HCT116 (cell line): ENCODE measurements at regions not wholly inside any gene's neighbourhood (a gene's known extent, or its start where the extent isn't known, plus 50 kb on each side); places are given as distances from the start of the nearest gene placed in this dataset.

Source experiments
- ATAC-seq: fragments of 200-7000 bp; cut with Tn5 transposase; 2 replicates; pipeline ENCODE4 v1.9.1; 2020; ENCODE audit warnings: mild to moderate bottlenecking, moderate library complexity
- BruUV-seq: library from RNA; stranded (reverse); fragments of 400-500 nt; replicated peaks from 2 replicates; lab custom pipeline; 2021; lab: Mats Ljungman, UMichigan
- CTCF ChIA-PET: fragments of 300-600 bp; sonication (Branson Sonifier 250); formaldehyde crosslinking; loops from one replicate; lab custom pipeline; 2021; ENCODE audit warnings: antibody characterized with exemption; lab: Charles Lee
- POLR2A ChIA-PET: fragments of 300-600, 350-600 bp; sonication (Branson Sonifier 250); formaldehyde crosslinking; loops from one replicate; lab custom pipeline; 2021; ENCODE audit warnings: antibody characterized with exemption; lab: Charles Lee
- RAD21 ChIA-PET, 2 experiments: fragments of 300-600 bp; sonication (Branson Sonifier 250); formaldehyde crosslinking; loops; one replicate each; lab custom pipeline; 2023; ENCODE audit warnings: low total read pairs in 2 of 2; ENCODE audit not compliant: uncharacterized antibody in 2 of 2, unreplicated experiment in 2 of 2, low non-redundant PET in 1 of 2; lab: Charles Lee
- DNase-seq: peaks from one replicate; pipeline ENCODE4 v3.0.0-alpha.2; 2010; ENCODE audit warnings: low read depth, low spot score
- H2AFZ ChIP-seq: fragments of 200-600 bp; shearing (Covaris generic), sonication (generic); 2 replicates; pipeline ENCODE4 v1.6.1; 2017; ENCODE audit warnings: low read depth, mixed run types, mixed read lengths, antibody characterized with exemption, low read length; ENCODE audit not compliant: poor library complexity, severe bottlenecking
- H3K27ac ChIP-seq: 2 replicates; pipeline ENCODE4 v1.5.1; 2012; ENCODE audit warnings: low read depth, low read length
- H3K27me3 ChIP-seq: fragments of 200-600 bp; sonication (generic); 2 replicates; pipeline ENCODE4 v1.6.1; 2016; ENCODE audit warnings: mixed run types, low read length, mixed read lengths; ENCODE audit not compliant: insufficient read depth
- H3K36me3 ChIP-seq, 2 experiments: fragments of 200-500 bp in 1 of 2; fragments of 200-600 bp in 1 of 2; sonication (Bioruptor generic) in 1 of 2; sonication (generic) in 1 of 2; 2 replicates each; pipeline versions ENCODE4 v1.5.1 to v1.6.1; 2014 to 2016; ENCODE audit warnings: low read length in 2 of 2, inconsistent platforms in 1 of 2, mixed read lengths in 1 of 2, mixed run types in 1 of 2; ENCODE audit not compliant: insufficient read depth in 2 of 2, control insufficient read depth in 1 of 2
- H3K4me1 ChIP-seq, 2 experiments: fragments of 200-600 bp in 1 of 2; sonication (generic) in 1 of 2; 2 replicates each; pipeline versions ENCODE4 v1.5.1 to v1.6.1; 2012 to 2017; ENCODE audit warnings: low read length in 2 of 2, inconsistent platforms in 1 of 2, mild to moderate bottlenecking in 1 of 2, mixed read lengths in 1 of 2, mixed run types in 1 of 2, moderate library complexity in 1 of 2; ENCODE audit not compliant: insufficient read depth in 2 of 2, control insufficient read depth in 1 of 2
- H3K4me2 ChIP-seq: fragments of 200-600 bp; sonication (generic); 2 replicates; pipeline ENCODE4 v1.6.1; 2017; ENCODE audit warnings: mixed run types, low read length, mixed read lengths
- H3K4me3 ChIP-seq, 2 experiments: fragments of 200-600 bp in 1 of 2; sonication (generic) in 1 of 2; replicated peaks in 1 of 2; 2 replicates each; pipeline ENCODE4 v1.5.1; 2011 to 2016; ENCODE audit warnings: low read length in 2 of 2, control low read depth in 1 of 2, low read depth in 1 of 2, mild to moderate bottlenecking in 1 of 2, mixed read lengths in 1 of 2, mixed run types in 1 of 2
- H3K79me2 ChIP-seq: fragments of 200-600 bp; sonication (generic); 2 replicates; pipeline ENCODE4 v1.6.1; 2017; ENCODE audit warnings: mild to moderate bottlenecking, mixed run types, low read length, moderate library complexity, mixed read lengths; ENCODE audit not compliant: insufficient read depth
- H3K9ac ChIP-seq: fragments of 200-600 bp; sonication (generic); 2 replicates; pipeline ENCODE4 v1.6.1; 2016; ENCODE audit warnings: low read length, mixed read lengths
- H3K9me2 ChIP-seq: fragments of 200-600 bp; sonication (generic), shearing (Covaris generic); 2 replicates; pipeline ENCODE4 v1.6.1; 2017; ENCODE audit warnings: mixed run types, mild to moderate bottlenecking, moderate library complexity; ENCODE audit not compliant: insufficient read depth
- H3K9me3 ChIP-seq, 2 experiments: fragments of 200-500 bp in 1 of 2; fragments of 200-600 bp in 1 of 2; sonication (Bioruptor generic) in 1 of 2; sonication (generic) in 1 of 2; 2 replicates each; pipeline ENCODE4 v1.6.1; 2014 to 2017; ENCODE audit warnings: low read length in 2 of 2, mixed read lengths in 2 of 2, inconsistent platforms in 1 of 2, low read depth in 1 of 2, mild to moderate bottlenecking in 1 of 2, mixed run types in 1 of 2, moderate library complexity in 1 of 2; ENCODE audit not compliant: control insufficient read depth in 1 of 2, insufficient read depth in 1 of 2
- H4K20me1 ChIP-seq: fragments of 200-600 bp; sonication (generic), shearing (Covaris generic); 2 replicates; pipeline ENCODE4 v1.6.1; 2017; ENCODE audit warnings: mixed run types, mild to moderate bottlenecking, moderate library complexity; ENCODE audit not compliant: insufficient read depth
- CBX3 ChIP-seq: IDR thresholded peaks from 2 replicates; pipeline ENCODE4 v1.6.1; 2012; ENCODE audit warnings: low read depth
- CEBPB ChIP-seq: IDR thresholded peaks from 2 replicates; pipeline ENCODE4 v1.6.1; 2012; ENCODE audit warnings: low read depth
- EZH2 ChIP-seq: fragments of 200-600 bp; sonication (generic); IDR thresholded peaks from 2 replicates; pipeline ENCODE4 v1.6.1; 2017; ENCODE audit warnings: antibody characterized with exemption, mixed run types
- EZH2phosphoT487 ChIP-seq: fragments of 200-600 bp; IDR thresholded peaks from 2 replicates; pipeline ENCODE4 v1.6.1; 2018; ENCODE audit warnings: antibody characterized with exemption, borderline replicate concordance
- RAD21 ChIP-seq: IDR thresholded peaks from 2 replicates; pipeline ENCODE4 v1.6.1; 2012; ENCODE audit warnings: low read depth, mild to moderate bottlenecking
- SIN3A ChIP-seq: IDR thresholded peaks from 2 replicates; pipeline ENCODE4 v1.6.1; 2012; ENCODE audit warnings: low read depth
- SP1 ChIP-seq: IDR thresholded peaks from 2 replicates; pipeline ENCODE4 v1.6.1; 2012; ENCODE audit warnings: low read depth
- SRF ChIP-seq: IDR thresholded peaks from 2 replicates; pipeline ENCODE4 v1.6.1; 2012; ENCODE audit warnings: low read depth
- TCF7L2 ChIP-seq: IDR thresholded peaks from 2 replicates; pipeline ENCODE4 v1.7.0; 2011; ENCODE audit warnings: borderline replicate concordance, inconsistent platforms; ENCODE audit not compliant: insufficient read depth, insufficient read length; ENCODE audit errors: extremely low read depth
- YY1 ChIP-seq: IDR thresholded peaks from 2 replicates; pipeline ENCODE4 v1.6.1; 2011; ENCODE audit warnings: low read length, low read depth, moderate library complexity, mild to moderate bottlenecking; ENCODE audit not compliant: insufficient replicate concordance; ENCODE audit errors: extremely low read depth
- ZNF274 ChIP-seq: fragments of 200-500 bp; sonication (Bioruptor generic); IDR thresholded peaks from 2 replicates; pipeline ENCODE4 v1.6.1; 2014; ENCODE audit warnings: mild to moderate bottlenecking, low read depth, low read length, inconsistent platforms
- intact Hi-C: fragments of 100-400 bp; cut with micrococcal nuclease; formaldehyde crosslinking; loops from 2 replicates; pipeline ENCODE4 v1.10.0; 2022
- TF ChIP-seq, protein P1 (sequence below): IDR thresholded peaks from 2 replicates; pipeline ENCODE4 v1.6.1; 2011; ENCODE audit warnings: mild to moderate bottlenecking, low read length, moderate library complexity; ENCODE audit not compliant: insufficient replicate concordance; ENCODE audit errors: extremely low read depth
- TF ChIP-seq, protein P2 (sequence below): IDR thresholded peaks from 2 replicates; pipeline ENCODE4 v1.6.1; 2012
- TF ChIP-seq, protein P3 (sequence below): IDR thresholded peaks from 2 replicates; pipeline ENCODE4 v1.6.1; 2012; ENCODE audit warnings: low read depth
- TF ChIP-seq, protein P4 (sequence below), 3 experiments: fragments of 200-600 bp in 1 of 3; sonication (generic) in 1 of 3; IDR thresholded peaks in 2 of 3; conservative IDR thresholded peaks in 1 of 3; 2 replicates each; pipeline ENCODE4 v1.5.1; 2012 to 2017; ENCODE audit warnings: low read depth in 2 of 3, low read length in 2 of 3, antibody characterized with exemption in 1 of 3, borderline replicate concordance in 1 of 3, control low read depth in 1 of 3, mild to moderate bottlenecking in 1 of 3, mixed read lengths in 1 of 3, mixed run types in 1 of 3, moderate library complexity in 1 of 3; ENCODE audit not compliant: insufficient read depth in 1 of 3

DNA sequence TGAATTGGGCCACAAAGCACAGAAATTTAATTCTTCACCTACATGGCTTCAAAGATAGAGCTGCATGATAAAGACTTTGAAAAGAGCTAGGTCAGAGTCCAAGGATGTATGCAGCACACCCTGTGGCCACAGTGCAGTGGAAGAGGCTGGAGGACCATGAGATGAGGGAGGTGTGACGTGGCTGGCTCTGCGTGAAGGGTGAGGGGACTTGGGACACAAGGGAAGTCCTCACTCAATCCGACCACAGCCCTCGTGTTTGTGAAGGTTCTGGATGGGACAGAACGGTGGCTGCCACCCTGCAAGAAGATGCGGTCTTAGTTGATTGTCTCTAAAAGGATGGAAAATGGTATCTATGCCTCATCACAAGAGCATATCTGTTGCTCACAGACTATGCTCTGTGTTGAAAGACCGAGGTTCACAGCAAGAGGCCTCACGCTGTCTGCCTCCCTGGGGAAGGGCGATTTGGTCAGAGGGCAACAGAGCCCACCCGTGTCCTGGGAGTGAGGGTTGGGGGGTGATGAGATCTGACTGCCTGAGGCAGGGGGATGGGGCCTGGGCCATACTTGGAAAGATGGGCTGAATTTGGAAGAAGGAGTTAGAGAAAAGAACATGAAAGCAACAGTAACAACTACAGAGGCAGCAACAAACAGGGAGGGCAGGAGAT, 174.4 kb upstream of the SHH start:
- H3K4me1 ChIP-seq, result no peaks in the 10 kb centered on the region
- no TSS peak for BruUV-seq
- TF ChIP-seq EZH2, result no peak
- TF ChIP-seq EZH2phosphoT487, result no peak
- TF ChIP-seq, protein P1, sequence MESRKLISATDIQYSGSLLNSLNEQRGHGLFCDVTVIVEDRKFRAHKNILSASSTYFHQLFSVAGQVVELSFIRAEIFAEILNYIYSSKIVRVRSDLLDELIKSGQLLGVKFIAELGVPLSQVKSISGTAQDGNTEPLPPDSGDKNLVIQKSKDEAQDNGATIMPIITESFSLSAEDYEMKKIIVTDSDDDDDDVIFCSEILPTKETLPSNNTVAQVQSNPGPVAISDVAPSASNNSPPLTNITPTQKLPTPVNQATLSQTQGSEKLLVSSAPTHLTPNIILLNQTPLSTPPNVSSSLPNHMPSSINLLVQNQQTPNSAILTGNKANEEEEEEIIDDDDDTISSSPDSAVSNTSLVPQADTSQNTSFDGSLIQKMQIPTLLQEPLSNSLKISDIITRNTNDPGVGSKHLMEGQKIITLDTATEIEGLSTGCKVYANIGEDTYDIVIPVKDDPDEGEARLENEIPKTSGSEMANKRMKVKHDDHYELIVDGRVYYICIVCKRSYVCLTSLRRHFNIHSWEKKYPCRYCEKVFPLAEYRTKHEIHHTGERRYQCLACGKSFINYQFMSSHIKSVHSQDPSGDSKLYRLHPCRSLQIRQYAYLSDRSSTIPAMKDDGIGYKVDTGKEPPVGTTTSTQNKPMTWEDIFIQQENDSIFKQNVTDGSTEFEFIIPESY, result no peak
- no peak for TF ChIP-seq SIN3A
- no peak for TF ChIP-seq RAD21
- TF ChIP-seq SRF, result no peak
- TF ChIP-seq CEBPB, result no peak
- TF ChIP-seq, protein P2, sequence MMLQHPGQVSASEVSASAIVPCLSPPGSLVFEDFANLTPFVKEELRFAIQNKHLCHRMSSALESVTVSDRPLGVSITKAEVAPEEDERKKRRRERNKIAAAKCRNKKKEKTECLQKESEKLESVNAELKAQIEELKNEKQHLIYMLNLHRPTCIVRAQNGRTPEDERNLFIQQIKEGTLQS, result no peak
- TF ChIP-seq, protein P3, sequence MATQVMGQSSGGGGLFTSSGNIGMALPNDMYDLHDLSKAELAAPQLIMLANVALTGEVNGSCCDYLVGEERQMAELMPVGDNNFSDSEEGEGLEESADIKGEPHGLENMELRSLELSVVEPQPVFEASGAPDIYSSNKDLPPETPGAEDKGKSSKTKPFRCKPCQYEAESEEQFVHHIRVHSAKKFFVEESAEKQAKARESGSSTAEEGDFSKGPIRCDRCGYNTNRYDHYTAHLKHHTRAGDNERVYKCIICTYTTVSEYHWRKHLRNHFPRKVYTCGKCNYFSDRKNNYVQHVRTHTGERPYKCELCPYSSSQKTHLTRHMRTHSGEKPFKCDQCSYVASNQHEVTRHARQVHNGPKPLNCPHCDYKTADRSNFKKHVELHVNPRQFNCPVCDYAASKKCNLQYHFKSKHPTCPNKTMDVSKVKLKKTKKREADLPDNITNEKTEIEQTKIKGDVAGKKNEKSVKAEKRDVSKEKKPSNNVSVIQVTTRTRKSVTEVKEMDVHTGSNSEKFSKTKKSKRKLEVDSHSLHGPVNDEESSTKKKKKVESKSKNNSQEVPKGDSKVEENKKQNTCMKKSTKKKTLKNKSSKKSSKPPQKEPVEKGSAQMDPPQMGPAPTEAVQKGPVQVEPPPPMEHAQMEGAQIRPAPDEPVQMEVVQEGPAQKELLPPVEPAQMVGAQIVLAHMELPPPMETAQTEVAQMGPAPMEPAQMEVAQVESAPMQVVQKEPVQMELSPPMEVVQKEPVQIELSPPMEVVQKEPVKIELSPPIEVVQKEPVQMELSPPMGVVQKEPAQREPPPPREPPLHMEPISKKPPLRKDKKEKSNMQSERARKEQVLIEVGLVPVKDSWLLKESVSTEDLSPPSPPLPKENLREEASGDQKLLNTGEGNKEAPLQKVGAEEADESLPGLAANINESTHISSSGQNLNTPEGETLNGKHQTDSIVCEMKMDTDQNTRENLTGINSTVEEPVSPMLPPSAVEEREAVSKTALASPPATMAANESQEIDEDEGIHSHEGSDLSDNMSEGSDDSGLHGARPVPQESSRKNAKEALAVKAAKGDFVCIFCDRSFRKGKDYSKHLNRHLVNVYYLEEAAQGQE, result no peak
- no peak for TF ChIP-seq CBX3
- no peak for TF ChIP-seq ZNF274
- TF ChIP-seq YY1, result no peak
- TF ChIP-seq, protein P4, sequence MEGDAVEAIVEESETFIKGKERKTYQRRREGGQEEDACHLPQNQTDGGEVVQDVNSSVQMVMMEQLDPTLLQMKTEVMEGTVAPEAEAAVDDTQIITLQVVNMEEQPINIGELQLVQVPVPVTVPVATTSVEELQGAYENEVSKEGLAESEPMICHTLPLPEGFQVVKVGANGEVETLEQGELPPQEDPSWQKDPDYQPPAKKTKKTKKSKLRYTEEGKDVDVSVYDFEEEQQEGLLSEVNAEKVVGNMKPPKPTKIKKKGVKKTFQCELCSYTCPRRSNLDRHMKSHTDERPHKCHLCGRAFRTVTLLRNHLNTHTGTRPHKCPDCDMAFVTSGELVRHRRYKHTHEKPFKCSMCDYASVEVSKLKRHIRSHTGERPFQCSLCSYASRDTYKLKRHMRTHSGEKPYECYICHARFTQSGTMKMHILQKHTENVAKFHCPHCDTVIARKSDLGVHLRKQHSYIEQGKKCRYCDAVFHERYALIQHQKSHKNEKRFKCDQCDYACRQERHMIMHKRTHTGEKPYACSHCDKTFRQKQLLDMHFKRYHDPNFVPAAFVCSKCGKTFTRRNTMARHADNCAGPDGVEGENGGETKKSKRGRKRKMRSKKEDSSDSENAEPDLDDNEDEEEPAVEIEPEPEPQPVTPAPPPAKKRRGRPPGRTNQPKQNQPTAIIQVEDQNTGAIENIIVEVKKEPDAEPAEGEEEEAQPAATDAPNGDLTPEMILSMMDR (IDR thresholded peaks at IDR 0.05 in 2 of 3, conservative IDR thresholded peaks at IDR 0.05 in 1 of 3; ENCODE audit: borderline replicate concordance in 1 of 3, insufficient read depth in 1 of 3, low read depth in 2 of 3, low read length in 2 of 3), result no peak
- no peak for TF ChIP-seq SP1
- no peak for TF ChIP-seq TCF7L2
- intact Hi-C loops, result no loop called here
- H4K20me1 ChIP-seq, result no peaks in the 10 kb centered on the region
- ChIA-PET POLR2A (no interaction called here), RAD21 (no interaction called here), CTCF (no interaction called here)
- H3K9ac ChIP-seq, result no peak overlapping the region
- H3K4me2 ChIP-seq, result no peak overlapping the region
- H3K4me3 ChIP-seq, result no peak overlapping the region
- H3K9me2 ChIP-seq, result no peaks in the 10 kb centered on the region
- ATAC-seq (no peak), DNase-seq (no peak)
- H3K79me2 ChIP-seq, result no peaks in the 10 kb centered on the region
- H2AFZ ChIP-seq, result no peak overlapping the region
- no peaks in the 10 kb centered on the region for H3K27me3 ChIP-seq
- H3K9me3 ChIP-seq, result no peaks in the 10 kb centered on the region
- H3K36me3 ChIP-seq, result no peaks in the 10 kb centered on the region
- H3K27ac ChIP-seq, result no peak overlapping the region
